IMR-90 (cell line): ENCODE measurements at regions not wholly inside any gene's neighbourhood (a gene's known extent, or its start where the extent isn't known, plus 50 kb on each side); places are given as distances from the start of the nearest gene placed in this dataset.

Experiments used
- ATAC-seq: fragments of 200-7000 bp; cut with Tn5 transposase; 2 replicates; pipeline ENCODE4 v1.9.1; 2020; ENCODE audit warnings: low read depth, mild to moderate bottlenecking, moderate library complexity
- BruUV-seq: library from RNA; stranded (reverse); fragments of 400-500 nt; replicated peaks from 2 replicates; lab custom pipeline; 2021; lab: Mats Ljungman, UMichigan
- CTCF ChIA-PET: fragments of 300-600 bp; formaldehyde crosslinking; extraction: SDS; loops from one replicate; lab custom pipeline; 2021; ENCODE audit warnings: antibody characterized with exemption; lab: Yijun Ruan, JAX
- POLR2A ChIA-PET: fragments of 300-600 bp; sonication (Branson Sonifier 250); formaldehyde crosslinking; loops from one replicate; lab custom pipeline; 2022; ENCODE audit warnings: antibody characterized with exemption; ENCODE audit not compliant: unreplicated experiment; lab: Charles Lee
- DNase-seq: peaks from one replicate; pipeline ENCODE4 v3.0.0; 2013
- H2AFZ ChIP-seq: replicated peaks from 2 replicates; pipeline ENCODE3; 2013; ENCODE audit warnings: low read length, mild to moderate bottlenecking; ENCODE audit not compliant: poor library complexity
- H2AK5ac ChIP-seq: 2 replicates; pipeline ENCODE4 v1.6.1; 2013; ENCODE audit warnings: low read depth, low read length, inconsistent platforms
- H2AK9ac ChIP-seq: replicated peaks from 2 replicates; pipeline ENCODE3; 2013; ENCODE audit warnings: mild to moderate bottlenecking, low read depth, low read length, moderate library complexity; ENCODE audit not compliant: poor library complexity
- H2BK120ac ChIP-seq: 2 replicates; pipeline ENCODE4 v1.6.1; 2013; ENCODE audit warnings: low read depth, low read length, inconsistent platforms
- H2BK15ac ChIP-seq: 3 replicates; pipeline ENCODE4 v1.6.1; 2013; ENCODE audit warnings: low read depth, low read length, inconsistent platforms
- H2BK20ac ChIP-seq: 2 replicates; pipeline ENCODE4 v1.6.1; 2013; ENCODE audit warnings: low read depth, mild to moderate bottlenecking, inconsistent platforms, low read length, moderate library complexity
- H2BK5ac ChIP-seq: 2 replicates; pipeline ENCODE4 v1.6.1; 2013; ENCODE audit warnings: mild to moderate bottlenecking, low read depth, low read length, inconsistent platforms; ENCODE audit not compliant: poor library complexity, severe bottlenecking
- H3K14ac ChIP-seq: replicated peaks from 2 replicates; pipeline ENCODE4 v1.6.1; 2013; ENCODE audit warnings: low read depth, low read length, inconsistent platforms
- H3K18ac ChIP-seq: 2 replicates; pipeline ENCODE4 v1.6.1; 2013; ENCODE audit warnings: low read depth, low read length, control low read depth
- H3K23ac ChIP-seq: 2 replicates; pipeline ENCODE4 v1.6.1; 2013; ENCODE audit warnings: low read depth, low read length, inconsistent platforms
- H3K27ac ChIP-seq: 2 replicates; pipeline ENCODE4 v1.5.1; 2013; ENCODE audit warnings: mild to moderate bottlenecking, control low read depth, low read length; ENCODE audit not compliant: insufficient read depth
- H3K27me3 ChIP-seq: 2 replicates; pipeline ENCODE4 v1.6.1; 2013; ENCODE audit warnings: low read length; ENCODE audit not compliant: control insufficient read depth, insufficient read depth
- H3K36me3 ChIP-seq: 2 replicates; pipeline ENCODE4 v1.6.1; 2013; ENCODE audit warnings: low read length, mixed read lengths; ENCODE audit not compliant: control insufficient read depth, insufficient read depth
- H3K4ac ChIP-seq: 2 replicates; pipeline ENCODE4 v1.6.1; 2013; ENCODE audit warnings: low read depth, low read length, inconsistent platforms
- H3K4me1 ChIP-seq: 2 replicates; pipeline ENCODE4 v1.6.1; 2013; ENCODE audit warnings: low read length, mixed read lengths; ENCODE audit not compliant: control insufficient read depth, insufficient read depth
- H3K4me2 ChIP-seq: 2 replicates; pipeline ENCODE4 v1.6.1; 2013; ENCODE audit warnings: low read depth, mild to moderate bottlenecking, control low read depth, low read length, moderate library complexity
- H3K4me3 ChIP-seq: 2 replicates; pipeline ENCODE4 v1.5.1; 2013; ENCODE audit warnings: low read depth, mild to moderate bottlenecking, control low read depth, low read length, moderate library complexity; ENCODE audit not compliant: insufficient read depth
- H3K56ac ChIP-seq: 2 replicates; pipeline ENCODE4 v1.6.1; 2013; ENCODE audit warnings: low read length, inconsistent platforms; ENCODE audit not compliant: insufficient read depth; ENCODE audit errors: extremely low read depth
- H3K79me1 ChIP-seq, 2 experiments: 2 replicates each; pipeline ENCODE4 v1.6.1; 2013; ENCODE audit warnings: low read length in 2 of 2, inconsistent platforms in 1 of 2, low read depth in 1 of 2
- H3K9ac ChIP-seq: 2 replicates; pipeline ENCODE4 v1.6.1; 2013; ENCODE audit warnings: low read depth, low read length, control low read depth
- H3K9me1 ChIP-seq: 2 replicates; pipeline ENCODE4 v1.6.1; 2013; ENCODE audit warnings: low read length, inconsistent platforms; ENCODE audit not compliant: insufficient read depth
- H3K9me3 ChIP-seq: 2 replicates; pipeline ENCODE4 v1.6.1; 2013; ENCODE audit warnings: low read length; ENCODE audit not compliant: control insufficient read depth, insufficient read depth
- H4K20me1 ChIP-seq: 2 replicates; pipeline ENCODE4 v1.6.1; 2013; ENCODE audit warnings: low read length, inconsistent platforms; ENCODE audit not compliant: insufficient read depth
- H4K5ac ChIP-seq: 2 replicates; pipeline ENCODE4 v1.6.1; 2013; ENCODE audit warnings: mild to moderate bottlenecking, low read depth, low read length, control low read depth
- H4K8ac ChIP-seq, 2 experiments: 2 replicates each; pipeline ENCODE4 v1.6.1; 2013; ENCODE audit warnings: low read depth in 2 of 2, low read length in 2 of 2, control low read depth in 1 of 2, inconsistent platforms in 1 of 2
- H4K91ac ChIP-seq: 2 replicates; pipeline ENCODE4 v1.6.1; 2013; ENCODE audit warnings: low read depth, low read length, inconsistent platforms; ENCODE audit not compliant: insufficient read depth
- BHLHE40 ChIP-seq: fragments of 150-350 bp; IDR thresholded peaks from 2 replicates; pipeline ENCODE4 v1.6.1; 2016; ENCODE audit warnings: mild to moderate bottlenecking, low read depth, low read length
- WGBS, 2 experiments: methylation state at CpG; one replicate each; pipeline versions ENCODE4 v1.1.5 to v1.1.7; 2013; ENCODE audit warnings: missing lambda C conversion rate in 2 of 2; ENCODE audit not compliant: insufficient read length in 1 of 2; ENCODE audit errors: extremely low coverage in 2 of 2; 5-methylcytosine and 5-hydroxymethylcytosine counted together
- dilution Hi-C: fragments of 300-500 bp; cut with HindIII; formaldehyde crosslinking; loops from one replicate; pipeline ENCODE4 v1.14.3; 2018; ENCODE audit warnings: low sequenced_read_pairs; ENCODE audit not compliant: unreplicated experiment
- in situ Hi-C: fragments of 300-500 bp; cut with MboI; formaldehyde crosslinking; loops from 3 replicates; pipeline ENCODE4 v1.14.3; 2019; ENCODE audit warnings: low sequenced_read_pairs, inconsistent platforms, mixed read lengths
- intact Hi-C: fragments of 100-400 bp; cut with micrococcal nuclease; formaldehyde crosslinking; loops from 2 replicates; pipeline ENCODE4 v1.10.0; 2022
- TF ChIP-seq, protein P1 (sequence below): conservative IDR thresholded peaks from 2 replicates; pipeline ENCODE4 v1.5.1; 2012; ENCODE audit warnings: mild to moderate bottlenecking, low read depth, low read length, improper control_type of control experiment
- TF ChIP-seq, protein P2 (sequence below): fragments of 150-350 bp; IDR thresholded peaks from 2 replicates; pipeline ENCODE4 v1.6.1; 2016; ENCODE audit warnings: low read depth, mild to moderate bottlenecking, low read length, moderate library complexity, borderline replicate concordance

DNA sequence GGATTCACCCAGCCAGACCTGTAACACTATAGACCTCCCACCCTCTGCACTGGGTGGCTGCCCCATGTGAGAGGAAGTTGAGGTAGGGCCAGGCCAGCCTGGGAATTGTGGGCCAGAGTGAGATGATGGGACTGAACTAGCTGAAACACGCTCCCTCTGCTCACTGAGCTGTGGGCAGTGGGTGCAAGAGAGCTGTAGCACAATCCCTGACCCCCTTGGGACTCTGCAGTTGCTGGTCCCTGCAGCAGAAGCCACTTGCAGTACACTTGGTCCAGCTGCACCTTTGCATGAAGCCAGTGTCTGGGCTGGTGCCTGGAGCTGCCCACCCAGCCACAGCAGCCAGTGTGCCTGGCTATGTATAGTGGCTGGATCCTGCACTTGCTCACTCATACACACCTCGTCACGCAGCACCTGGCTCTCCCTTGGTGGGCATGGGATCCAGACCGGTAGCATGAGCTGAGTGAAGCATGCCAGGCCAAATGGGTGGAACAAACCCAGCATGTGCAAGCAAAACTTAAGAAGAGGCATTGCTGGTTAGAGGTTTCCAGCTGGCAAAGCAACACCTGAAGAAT lies 805.7 kb upstream of the GBE1 start:
- Histone ChIP-seq H2BK120ac (no peak overlapping the region), H3K9me1 (no peaks in the 10 kb centered on the region), H4K8ac (no peak overlapping the region), H2BK15ac (no peak overlapping the region), H3K27me3 (no peaks in the 10 kb centered on the region), H3K23ac (no peak overlapping the region), H3K9me3 (peaks cover 10% of the 10 kb centered on the region), H3K18ac (no peak overlapping the region), H4K20me1 (no peaks in the 10 kb centered on the region), H2BK20ac (no peak overlapping the region), H2BK5ac (no peak overlapping the region), H3K9ac (no peak overlapping the region), H3K27ac (no peak overlapping the region), H2AK9ac (no peak overlapping the region), H2AK5ac (no peak overlapping the region), H3K79me1 (no peaks in the 10 kb centered on the region), H3K14ac (no peak overlapping the region), H3K4me2 (no peak overlapping the region), H3K4me3 (no peak overlapping the region), H3K4ac (no peak overlapping the region), H3K4me1 (no peaks in the 10 kb centered on the region), H4K91ac (no peak overlapping the region), H3K56ac (no peak overlapping the region), H4K5ac (no peak overlapping the region), H2AFZ (no peak overlapping the region), H3K36me3 (no peaks in the 10 kb centered on the region)
- DNase-seq (no peak), ATAC-seq (no peak)
- dilution Hi-C loops = no loop called here
- CTCF ChIA-PET = interaction anchor here (1.1 kb wide), 1 partner anchor 10 kb away, joined by 3 read pairs; no protein-coding TSS in a partner anchor
- POLR2A ChIA-PET = no interaction called here
- in situ Hi-C loops = no loop called here
- intact Hi-C loops = no loop called here
- no CpG with 5 or more reads among the region's 4 CpGs for WGBS, 2 experiments
- no peak for TF ChIP-seq BHLHE40
- TF ChIP-seq, protein P1, sequence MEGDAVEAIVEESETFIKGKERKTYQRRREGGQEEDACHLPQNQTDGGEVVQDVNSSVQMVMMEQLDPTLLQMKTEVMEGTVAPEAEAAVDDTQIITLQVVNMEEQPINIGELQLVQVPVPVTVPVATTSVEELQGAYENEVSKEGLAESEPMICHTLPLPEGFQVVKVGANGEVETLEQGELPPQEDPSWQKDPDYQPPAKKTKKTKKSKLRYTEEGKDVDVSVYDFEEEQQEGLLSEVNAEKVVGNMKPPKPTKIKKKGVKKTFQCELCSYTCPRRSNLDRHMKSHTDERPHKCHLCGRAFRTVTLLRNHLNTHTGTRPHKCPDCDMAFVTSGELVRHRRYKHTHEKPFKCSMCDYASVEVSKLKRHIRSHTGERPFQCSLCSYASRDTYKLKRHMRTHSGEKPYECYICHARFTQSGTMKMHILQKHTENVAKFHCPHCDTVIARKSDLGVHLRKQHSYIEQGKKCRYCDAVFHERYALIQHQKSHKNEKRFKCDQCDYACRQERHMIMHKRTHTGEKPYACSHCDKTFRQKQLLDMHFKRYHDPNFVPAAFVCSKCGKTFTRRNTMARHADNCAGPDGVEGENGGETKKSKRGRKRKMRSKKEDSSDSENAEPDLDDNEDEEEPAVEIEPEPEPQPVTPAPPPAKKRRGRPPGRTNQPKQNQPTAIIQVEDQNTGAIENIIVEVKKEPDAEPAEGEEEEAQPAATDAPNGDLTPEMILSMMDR = no peak
- TF ChIP-seq, protein P2, sequence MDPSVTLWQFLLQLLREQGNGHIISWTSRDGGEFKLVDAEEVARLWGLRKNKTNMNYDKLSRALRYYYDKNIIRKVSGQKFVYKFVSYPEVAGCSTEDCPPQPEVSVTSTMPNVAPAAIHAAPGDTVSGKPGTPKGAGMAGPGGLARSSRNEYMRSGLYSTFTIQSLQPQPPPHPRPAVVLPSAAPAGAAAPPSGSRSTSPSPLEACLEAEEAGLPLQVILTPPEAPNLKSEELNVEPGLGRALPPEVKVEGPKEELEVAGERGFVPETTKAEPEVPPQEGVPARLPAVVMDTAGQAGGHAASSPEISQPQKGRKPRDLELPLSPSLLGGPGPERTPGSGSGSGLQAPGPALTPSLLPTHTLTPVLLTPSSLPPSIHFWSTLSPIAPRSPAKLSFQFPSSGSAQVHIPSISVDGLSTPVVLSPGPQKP = no peak
- BruUV-seq = no TSS peak
